H9 (cell line): ENCODE measurements at regions not wholly inside any gene's neighbourhood (a gene's known extent, or its start where the extent isn't known, plus 50 kb on each side); places are given as distances from the start of the nearest gene placed in this dataset.

Experiments
- DNase-seq: peaks from one replicate; pipeline ENCODE4 v3.0.0-alpha.2; 2017
- H2AFZ ChIP-seq: one replicate; pipeline ENCODE4 v1.6.1; 2013; ENCODE audit warnings: mild to moderate bottlenecking, low read length, control low read depth, moderate library complexity
- H2AK5ac ChIP-seq: 2 replicates; pipeline ENCODE4 v1.6.1; 2013; ENCODE audit warnings: low read length, control low read depth, mixed read lengths; ENCODE audit not compliant: insufficient read length
- H2BK120ac ChIP-seq: one replicate; pipeline ENCODE4 v1.6.1; 2013; ENCODE audit warnings: low read depth, mild to moderate bottlenecking, low read length, control low read depth, inconsistent platforms; ENCODE audit not compliant: poor library complexity, severe bottlenecking
- H2BK12ac ChIP-seq: 2 replicates; pipeline ENCODE4 v1.6.1; 2013; ENCODE audit warnings: low read length, control low read depth, mixed read lengths, low read depth; ENCODE audit not compliant: insufficient read length
- H2BK15ac ChIP-seq: 2 replicates; pipeline ENCODE4 v1.6.1; 2013; ENCODE audit warnings: low read depth, low read length, control low read depth
- H2BK20ac ChIP-seq: one replicate; pipeline ENCODE4 v1.6.1; 2013; ENCODE audit warnings: low read depth, mild to moderate bottlenecking, low read length, control low read depth, inconsistent platforms; ENCODE audit not compliant: poor library complexity, severe bottlenecking
- H2BK5ac ChIP-seq: 2 replicates; pipeline ENCODE4 v1.6.1; 2013; ENCODE audit warnings: low read length, control low read depth, mixed read lengths; ENCODE audit not compliant: insufficient read length
- H3K14ac ChIP-seq: 2 replicates; pipeline ENCODE4 v1.6.1; 2013; ENCODE audit warnings: low read length, control low read depth; ENCODE audit not compliant: insufficient read depth
- H3K18ac ChIP-seq: 2 replicates; pipeline ENCODE4 v1.6.1; 2013; ENCODE audit warnings: low read depth, mild to moderate bottlenecking, mixed read lengths, low read length, control low read depth; ENCODE audit not compliant: insufficient read length
- H3K23ac ChIP-seq: 2 replicates; pipeline ENCODE4 v1.6.1; 2013; ENCODE audit warnings: low read length, control low read depth, mixed read lengths, low read depth; ENCODE audit not compliant: insufficient read length
- H3K23me2 ChIP-seq: 2 replicates; pipeline ENCODE4 v1.6.1; 2013; ENCODE audit warnings: low read depth, mild to moderate bottlenecking, mixed read lengths, low read length, control low read depth; ENCODE audit not compliant: insufficient read length, poor library complexity, severe bottlenecking
- H3K27ac ChIP-seq: 2 replicates; pipeline ENCODE4 v1.5.1; 2013; ENCODE audit warnings: low read length, control low read depth, mixed read lengths, low read depth; ENCODE audit not compliant: insufficient read length
- H3K27me3 ChIP-seq: 2 replicates; pipeline ENCODE4 v1.6.1; 2013; ENCODE audit warnings: low read length, control low read depth, inconsistent platforms; ENCODE audit not compliant: insufficient read depth
- H3K4ac ChIP-seq: 2 replicates; pipeline ENCODE4 v1.6.1; 2013; ENCODE audit warnings: low read depth, mild to moderate bottlenecking, control low read depth, inconsistent platforms, low read length, moderate library complexity
- H3K4me1 ChIP-seq: 2 replicates; pipeline ENCODE4 v1.6.1; 2013; ENCODE audit warnings: low read length, control low read depth, inconsistent platforms; ENCODE audit not compliant: insufficient read depth
- H3K4me2 ChIP-seq: 2 replicates; pipeline ENCODE4 v1.6.1; 2013; ENCODE audit warnings: low read length, control low read depth, mixed read lengths; ENCODE audit not compliant: insufficient read length, insufficient read depth
- H3K56ac ChIP-seq: 2 replicates; pipeline ENCODE4 v1.6.1; 2013; ENCODE audit warnings: low read depth, mild to moderate bottlenecking, mixed read lengths, low read length, control low read depth; ENCODE audit not compliant: insufficient read length
- H3K79me1 ChIP-seq: 2 replicates; pipeline ENCODE4 v1.6.1; 2013; ENCODE audit warnings: low read depth, mild to moderate bottlenecking, moderate library complexity, low read length, control low read depth, inconsistent platforms; ENCODE audit not compliant: insufficient read depth, poor library complexity, severe bottlenecking
- H3K79me2 ChIP-seq: 2 replicates; pipeline ENCODE4 v1.6.1; 2013; ENCODE audit warnings: low read length, control low read depth, inconsistent platforms; ENCODE audit not compliant: insufficient read depth
- H3K9ac ChIP-seq: 2 replicates; pipeline ENCODE4 v1.6.1; 2013; ENCODE audit warnings: low read length, control low read depth, mixed read lengths; ENCODE audit not compliant: insufficient read length; ENCODE audit errors: extremely low read depth
- H3K9me3 ChIP-seq: one replicate; pipeline ENCODE4 v1.6.1; 2013; ENCODE audit warnings: low read depth, low read length, inconsistent platforms; ENCODE audit not compliant: control insufficient read depth
- H3T11ph ChIP-seq: one replicate; pipeline ENCODE4 v1.6.1; 2013; ENCODE audit warnings: mild to moderate bottlenecking, low read length, control low read depth, inconsistent platforms
- H4K20me1 ChIP-seq: one replicate; pipeline ENCODE4 v1.6.1; 2013; ENCODE audit not compliant: control insufficient read depth, insufficient read length, insufficient read depth
- H4K5ac ChIP-seq: 2 replicates; pipeline ENCODE4 v1.6.1; 2013; ENCODE audit warnings: low read depth, mild to moderate bottlenecking, mixed read lengths, low read length, control low read depth; ENCODE audit not compliant: insufficient read length
- H4K8ac ChIP-seq: replicated peaks from 2 replicates; pipeline ENCODE4 v1.6.1; 2013; ENCODE audit warnings: low read length, control low read depth, mixed read lengths, low read depth; ENCODE audit not compliant: insufficient read length
- H4K91ac ChIP-seq: 2 replicates; pipeline ENCODE4 v1.6.1; 2013; ENCODE audit warnings: low read depth, mild to moderate bottlenecking, moderate library complexity, mixed read lengths, low read length, control low read depth; ENCODE audit not compliant: insufficient read length
- H3K27ac Mint-ChIP-seq, 3 experiments: 2 replicates in 2 of 3; 3 replicates in 1 of 3; pipeline ENCODE4 v1.8.0; 2020 to 2021; ENCODE audit warnings: mixed read lengths in 3 of 3, mild to moderate bottlenecking in 1 of 3, moderate library complexity in 1 of 3
- H3K27me3 Mint-ChIP-seq: 2 replicates; pipeline ENCODE4 v1.8.0; 2021; ENCODE audit warnings: low read depth, mild to moderate bottlenecking, moderate library complexity, mixed read lengths
- H3K36me3 Mint-ChIP-seq, 3 experiments: 2 replicates in 2 of 3; 3 replicates in 1 of 3; pipeline ENCODE4 v1.8.0; 2020 to 2021; ENCODE audit warnings: low read depth in 3 of 3, mixed read lengths in 3 of 3; ENCODE audit not compliant: insufficient read depth in 1 of 3
- H3K4me1 Mint-ChIP-seq, 2 experiments: 2 replicates each; pipeline ENCODE4 v1.8.0; 2020; ENCODE audit warnings: mixed read lengths in 2 of 2
- H3K4me3 Mint-ChIP-seq, 2 experiments: 2 replicates in 1 of 2; 3 replicates in 1 of 2; pipeline ENCODE4 v1.8.0; 2020 to 2021; ENCODE audit warnings: mild to moderate bottlenecking in 2 of 2, mixed read lengths in 2 of 2, moderate library complexity in 1 of 2
- H3K9me3 Mint-ChIP-seq, 2 experiments: 2 replicates in 1 of 2; 3 replicates in 1 of 2; pipeline ENCODE4 v1.8.0; 2020; ENCODE audit warnings: mild to moderate bottlenecking in 2 of 2, mixed read lengths in 2 of 2, moderate library complexity in 1 of 2
- WGBS: extraction: QIAGEN DNeasy Blood & Tissue Kit; methylation state at CpG from one replicate; pipeline ENCODE4 v1.1.7; 2013; ENCODE audit warnings: missing lambda C conversion rate, low lambda C conversion rate, mixed read lengths; ENCODE audit not compliant: insufficient read length; ENCODE audit errors: extremely low coverage; 5-methylcytosine and 5-hydroxymethylcytosine counted together
- TF ChIP-seq, protein P1 (sequence below): fragments of 200-600 bp; sonication (generic); conservative IDR thresholded peaks from 3 replicates; pipeline ENCODE4 v1.8.0; 2021; ENCODE audit warnings: antibody characterized with exemption, mild to moderate bottlenecking

DNA sequence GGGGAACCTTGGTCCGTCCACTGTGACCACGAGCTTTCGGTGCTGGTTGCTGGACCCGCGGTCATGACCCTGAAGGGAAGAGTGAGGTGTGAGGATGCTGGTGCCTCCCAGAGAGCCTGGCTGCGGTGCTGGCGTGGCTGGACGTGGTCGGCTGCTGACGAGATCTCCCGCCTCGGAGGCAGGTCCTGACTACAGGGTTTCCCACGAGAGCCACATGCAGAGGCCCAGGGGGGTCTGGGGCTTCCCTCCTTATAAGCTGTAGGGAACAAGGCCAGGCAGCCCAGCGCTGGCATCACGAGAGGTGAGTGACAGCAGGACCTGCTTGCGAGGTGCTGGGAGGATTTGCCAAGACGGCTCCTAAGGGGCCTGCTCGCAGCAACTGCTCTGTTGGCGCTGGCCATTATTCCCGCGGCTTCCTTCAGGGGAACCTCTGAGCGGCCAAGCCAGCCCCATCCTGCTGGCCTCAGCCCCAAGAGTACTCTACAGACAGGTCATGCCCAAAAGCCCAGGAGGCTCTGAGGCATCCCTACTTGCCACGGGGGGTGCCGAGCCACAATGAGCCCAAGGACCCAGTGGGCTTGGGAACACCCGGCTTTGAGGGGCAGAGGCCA is 134.8 kb downstream of the FOXL1 start:
- H2AK5ac ChIP-seq, result no peak overlapping the region
- H3K27ac ChIP-seq, result no peak overlapping the region
- no peak overlapping the region for H3K4me2 ChIP-seq
- H3K56ac ChIP-seq, result no peak overlapping the region
- no peak overlapping the region for H2BK120ac ChIP-seq
- H3K4ac ChIP-seq, result no peak overlapping the region
- TF ChIP-seq, protein P1, sequence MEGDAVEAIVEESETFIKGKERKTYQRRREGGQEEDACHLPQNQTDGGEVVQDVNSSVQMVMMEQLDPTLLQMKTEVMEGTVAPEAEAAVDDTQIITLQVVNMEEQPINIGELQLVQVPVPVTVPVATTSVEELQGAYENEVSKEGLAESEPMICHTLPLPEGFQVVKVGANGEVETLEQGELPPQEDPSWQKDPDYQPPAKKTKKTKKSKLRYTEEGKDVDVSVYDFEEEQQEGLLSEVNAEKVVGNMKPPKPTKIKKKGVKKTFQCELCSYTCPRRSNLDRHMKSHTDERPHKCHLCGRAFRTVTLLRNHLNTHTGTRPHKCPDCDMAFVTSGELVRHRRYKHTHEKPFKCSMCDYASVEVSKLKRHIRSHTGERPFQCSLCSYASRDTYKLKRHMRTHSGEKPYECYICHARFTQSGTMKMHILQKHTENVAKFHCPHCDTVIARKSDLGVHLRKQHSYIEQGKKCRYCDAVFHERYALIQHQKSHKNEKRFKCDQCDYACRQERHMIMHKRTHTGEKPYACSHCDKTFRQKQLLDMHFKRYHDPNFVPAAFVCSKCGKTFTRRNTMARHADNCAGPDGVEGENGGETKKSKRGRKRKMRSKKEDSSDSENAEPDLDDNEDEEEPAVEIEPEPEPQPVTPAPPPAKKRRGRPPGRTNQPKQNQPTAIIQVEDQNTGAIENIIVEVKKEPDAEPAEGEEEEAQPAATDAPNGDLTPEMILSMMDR, result no peak
- DNase-seq, result no peak
- H3K9ac ChIP-seq, result no peak overlapping the region
- WGBS, result no CpG with 5 or more reads among the region's 25 CpGs
- H2BK5ac ChIP-seq, result no peak overlapping the region
- no peaks in the 10 kb centered on the region for H3K9me3 ChIP-seq
- Mint-ChIP-seq H3K9me3 (peaks cover 0 to 3% of the 10 kb centered on the region in 2 experiments; a peak in 1 of 5 replicates), H3K36me3 (no peaks in the 10 kb centered on the region), H3K4me1 (peaks cover 15 to 17% of the 10 kb centered on the region in 2 experiments), H3K27me3 (peaks cover 8% of the 10 kb centered on the region), H3K27ac (no peak overlapping the region), H3K4me3 (no peak overlapping the region)
- no peaks in the 10 kb centered on the region for H3K79me1 ChIP-seq
- no peaks in the 10 kb centered on the region for H4K20me1 ChIP-seq
- no peak overlapping the region for H3T11ph ChIP-seq
- H2AFZ ChIP-seq, result no peak overlapping the region
- no peak overlapping the region for H3K23ac ChIP-seq
- no peak overlapping the region for H2BK15ac ChIP-seq
- H2BK12ac ChIP-seq, result no peak overlapping the region
- no peak overlapping the region for H4K8ac ChIP-seq
- H3K79me2 ChIP-seq, result no peaks in the 10 kb centered on the region
- H4K91ac ChIP-seq, result no peak overlapping the region
- H3K18ac ChIP-seq, result no peak overlapping the region
- no peaks in the 10 kb centered on the region for H3K27me3 ChIP-seq
- no peak overlapping the region for H4K5ac ChIP-seq
- H2BK20ac ChIP-seq, result no peak overlapping the region
- H3K23me2 ChIP-seq, result no peaks in the 10 kb centered on the region
- no peak overlapping the region; the same call in 1 of the 2 replicates for H3K14ac ChIP-seq
- no peaks in the 10 kb centered on the region for H3K4me1 ChIP-seq
